ENCODE measurements at regions not wholly inside any gene's neighbourhood (a gene's known extent, or its start where the extent isn't known, plus 50 kb on each side); places are given as distances from the start of the nearest gene placed in this dataset.
"Not testable (repeated sequence)": the region's sequence is repeated elsewhere in the genome, so short reads cannot be mapped to it uniquely, and the experiment has no call there.

DNA sequence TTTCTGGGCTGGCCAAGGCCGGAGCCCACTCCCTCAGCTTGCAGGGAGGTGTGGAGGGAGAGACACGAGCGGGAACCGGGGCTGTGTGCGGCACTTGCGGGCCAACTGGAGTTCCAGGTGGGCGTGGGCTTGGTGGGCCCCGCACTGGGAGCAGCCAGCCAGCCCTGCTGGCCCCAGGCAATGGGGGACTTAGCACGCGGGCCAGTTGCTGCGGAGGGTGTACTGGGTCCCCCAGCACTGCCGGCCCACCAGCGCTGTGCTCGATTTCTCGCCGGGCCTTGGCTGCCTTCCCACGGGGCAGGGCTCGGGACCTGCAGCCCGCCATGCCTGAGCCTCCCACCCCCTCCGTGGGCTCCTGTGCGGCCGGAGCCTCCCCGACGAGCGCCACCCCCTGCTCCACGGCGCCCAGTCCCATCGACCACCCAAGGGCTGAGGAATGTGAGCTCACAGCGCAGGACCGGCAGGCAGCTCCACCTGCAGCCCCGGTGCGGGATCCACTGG, 300.1 kb downstream of the SLC7A11 start:
- H3K4me3 Mint-ChIP-seq, H3K27me3 Mint-ChIP-seq: not testable (repeated sequence)
- H3K9me3 Mint-ChIP-seq = peaks cover 0 to 23% (median 6%) of the 10 kb centered on the region in 3 donors

DNA sequence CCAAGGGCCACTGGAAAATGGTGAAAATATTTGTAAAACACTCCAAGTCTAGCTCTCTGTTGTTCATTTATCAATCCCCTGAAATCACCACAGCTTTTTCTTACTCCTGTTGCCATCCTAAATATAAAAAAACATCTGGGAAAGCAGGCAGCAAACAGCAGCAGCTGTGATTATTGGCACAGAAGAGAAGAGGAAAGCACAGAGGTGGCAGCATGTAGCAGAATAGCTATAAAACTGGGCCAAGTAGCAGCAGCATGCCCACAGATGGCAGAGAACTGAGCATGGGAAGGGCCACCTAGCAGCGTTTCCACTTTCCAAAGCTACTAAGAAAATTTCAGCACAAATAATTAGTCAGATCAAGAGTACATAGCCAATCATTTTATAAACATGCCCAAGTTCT, 307.2 kb downstream of the SLC7A11 start:
- no peaks in the 10 kb centered on the region for H3K4me1 Mint-ChIP-seq
- WGBS (ENCODE audit: insufficient coverage) = 67% methylated on average over 1 of the region's 1 CpG
- Histone ChIP-seq H3K4me3 (ENCODE audit: control insufficient read depth in 1 of 2, extremely low read depth in 1 of 2, low read length in 1 of 2) (no peak overlapping the region), H3K9me3 (no peaks in the 10 kb centered on the region), H3K27ac (ENCODE audit: low read length) (no peak overlapping the region), H3K36me3 (ENCODE audit: control insufficient read depth in 2 of 2, extremely low read depth in 1 of 2, insufficient read depth in 1 of 2, low read length in 1 of 2) (no peaks in the 10 kb centered on the region), H3K4me1 (ENCODE audit: control insufficient read depth in 1 of 2, extremely low read depth in 1 of 2, insufficient read depth in 2 of 2, low read length in 2 of 2) (no peaks in the 10 kb centered on the region), H3K27me3 (replicated peaks in 1 of 2; ENCODE audit: control insufficient read depth in 2 of 2, extremely low read depth in 1 of 2, insufficient read depth in 2 of 2, low read length in 1 of 2) (no peaks in the 10 kb centered on the region)
- DNase-seq (no peak), ATAC-seq (replicated peaks in 1 of 4) (no peak)
- no peaks in the 10 kb centered on the region for H3K27me3 Mint-ChIP-seq
- POLR2A ChIA-PET = interaction anchor here (0.6 to 0.9 kb wide), 2 partner anchors 48 to 65 kb away, joined by 3 to 4 read pairs; no protein-coding TSS in a partner anchor
- peaks cover 0 to 23% (median 5%) of the 10 kb centered on the region in 3 donors for H3K9me3 Mint-ChIP-seq
- CTCF ChIA-PET = interaction anchor here in 1 of 2 donors (0.5 to 0.8 kb wide), 2 partner anchors 11 to 747 kb away, joined by 3 read pairs; no protein-coding TSS in a partner anchor
- H3K36me3 Mint-ChIP-seq = no peaks in the 10 kb centered on the region
- H3K4me3 Mint-ChIP-seq = no peak overlapping the region
- no peak overlapping the region for H3K27ac Mint-ChIP-seq

More for the DNA sequence above, 300.1 kb downstream of the SLC7A11 start:
- H3K4me1 ChIP-seq (ENCODE audit: control insufficient read depth in 1 of 2, extremely low read depth in 1 of 2, insufficient read depth in 2 of 2, low read length in 2 of 2); ATAC-seq (replicated peaks in 1 of 4); H3K27ac ChIP-seq (ENCODE audit: low read length); POLR2A ChIA-PET; H3K9me3 ChIP-seq; DNase-seq; H3K36me3 Mint-ChIP-seq; H3K36me3 ChIP-seq (ENCODE audit: control insufficient read depth in 2 of 2, extremely low read depth in 1 of 2, insufficient read depth in 1 of 2, low read length in 1 of 2); H3K4me3 ChIP-seq (ENCODE audit: control insufficient read depth in 1 of 2, extremely low read depth in 1 of 2, low read length in 1 of 2); CTCF ChIA-PET; H3K27me3 ChIP-seq (replicated peaks in 1 of 2; ENCODE audit: control insufficient read depth in 2 of 2, extremely low read depth in 1 of 2, insufficient read depth in 2 of 2, low read length in 1 of 2); H3K4me1 Mint-ChIP-seq; H3K27ac Mint-ChIP-seq: not testable (repeated sequence)
- WGBS (ENCODE audit: insufficient coverage) = 98% methylated on average over 6 of the region's 32 CpGs

DNA sequence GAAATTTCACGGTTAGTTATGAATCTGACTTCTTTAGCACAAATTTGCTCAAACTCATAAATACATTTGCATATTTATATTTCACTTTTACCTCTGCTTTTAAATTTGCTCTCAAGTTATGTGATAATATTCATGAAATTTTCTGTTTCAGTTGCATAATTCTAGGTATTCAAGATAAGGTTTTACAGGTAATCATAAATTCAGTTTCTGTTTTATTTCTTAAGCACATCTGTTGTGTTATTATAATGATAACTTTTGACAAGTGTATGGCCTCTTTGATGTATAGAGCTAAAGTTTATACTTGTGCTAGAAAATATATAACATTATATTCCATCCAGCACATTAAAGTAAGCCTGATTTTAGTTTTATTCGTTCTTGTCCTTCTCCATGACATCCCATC, 308.1 kb downstream of the SLC7A11 start:
- no peaks in the 10 kb centered on the region for H3K4me1 ChIP-seq (ENCODE audit: control insufficient read depth in 1 of 2, extremely low read depth in 1 of 2, insufficient read depth in 2 of 2, low read length in 2 of 2)
- Mint-ChIP-seq H3K4me1 (no peaks in the 10 kb centered on the region), H3K36me3 (no peaks in the 10 kb centered on the region), H3K4me3 (no peak overlapping the region), H3K9me3 (peaks cover 0 to 21% (median 8%) of the 10 kb centered on the region in 3 donors), H3K27me3 (no peaks in the 10 kb centered on the region), H3K27ac (no peak overlapping the region)
- no peak overlapping the region for H3K4me3 ChIP-seq (ENCODE audit: control insufficient read depth in 1 of 2, extremely low read depth in 1 of 2, low read length in 1 of 2)
- no peaks in the 10 kb centered on the region for H3K27me3 ChIP-seq (replicated peaks in 1 of 2; ENCODE audit: control insufficient read depth in 2 of 2, extremely low read depth in 1 of 2, insufficient read depth in 2 of 2, low read length in 1 of 2)
- no peaks in the 10 kb centered on the region for H3K9me3 ChIP-seq
- ATAC-seq (replicated peaks in 1 of 4) (no peak), DNase-seq (no peak)
- H3K27ac ChIP-seq (ENCODE audit: low read length) = no peak overlapping the region
- no peaks in the 10 kb centered on the region for H3K36me3 ChIP-seq (ENCODE audit: control insufficient read depth in 2 of 2, extremely low read depth in 1 of 2, insufficient read depth in 1 of 2, low read length in 1 of 2)
- WGBS (ENCODE audit: insufficient coverage) = no CpG with 5 or more reads among the region's 2 CpGs
- ChIA-PET POLR2A (interaction anchor here in 1 of 2 donors (0.9 kb wide), 1 partner anchor 64 kb away, joined by 3 read pairs; no protein-coding TSS in a partner anchor), CTCF (no interaction called here)

DNA sequence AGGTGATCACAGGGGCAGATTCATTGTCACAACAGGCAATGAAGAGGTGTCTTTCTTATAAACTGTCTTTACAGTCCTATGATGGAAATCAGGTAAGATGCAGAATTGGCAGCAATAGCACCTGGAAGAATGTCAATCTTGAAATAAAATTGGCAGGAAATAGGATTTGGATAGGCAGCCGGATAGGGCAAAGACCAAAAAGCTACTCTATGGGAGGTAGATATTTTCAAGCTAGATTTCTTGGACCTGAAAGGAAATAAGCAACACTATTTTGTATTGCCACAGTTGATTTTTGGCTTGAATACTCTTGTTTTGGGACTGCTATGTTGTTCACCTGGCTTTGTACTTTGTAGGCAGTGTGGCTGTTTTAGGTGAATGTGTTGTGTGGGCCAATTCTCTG, 314.2 kb downstream of the SLC7A11 start:
- no peaks in the 10 kb centered on the region for H3K36me3 Mint-ChIP-seq
- no peaks in the 10 kb centered on the region for H3K27me3 Mint-ChIP-seq
- CTCF ChIA-PET = no interaction called here
- no peaks in the 10 kb centered on the region for H3K4me1 ChIP-seq (ENCODE audit: control insufficient read depth in 1 of 2, extremely low read depth in 1 of 2, insufficient read depth in 2 of 2, low read length in 2 of 2)
- 89% methylated on average over 1 of the region's 1 CpG for WGBS (ENCODE audit: insufficient coverage)
- no peak for ATAC-seq (replicated peaks in 1 of 4)
- no peaks in the 10 kb centered on the region for H3K36me3 ChIP-seq (ENCODE audit: control insufficient read depth in 2 of 2, extremely low read depth in 1 of 2, insufficient read depth in 1 of 2, low read length in 1 of 2)
- no peaks in the 10 kb centered on the region for H3K9me3 ChIP-seq
- H3K27ac Mint-ChIP-seq = no peak overlapping the region
- no peak for DNase-seq
- no peak overlapping the region for H3K4me3 ChIP-seq (ENCODE audit: control insufficient read depth in 1 of 2, extremely low read depth in 1 of 2, low read length in 1 of 2)
- POLR2A ChIA-PET = no interaction called here
- no peaks in the 10 kb centered on the region for H3K27me3 ChIP-seq (replicated peaks in 1 of 2; ENCODE audit: control insufficient read depth in 2 of 2, extremely low read depth in 1 of 2, insufficient read depth in 2 of 2, low read length in 1 of 2)
- no peak overlapping the region for H3K27ac ChIP-seq (ENCODE audit: low read length)
- no peaks in the 10 kb centered on the region for H3K4me1 Mint-ChIP-seq
- H3K9me3 Mint-ChIP-seq = peaks cover 0 to 17% (median 4%) of the 10 kb centered on the region in 3 donors
- no peak overlapping the region for H3K4me3 Mint-ChIP-seq

DNA sequence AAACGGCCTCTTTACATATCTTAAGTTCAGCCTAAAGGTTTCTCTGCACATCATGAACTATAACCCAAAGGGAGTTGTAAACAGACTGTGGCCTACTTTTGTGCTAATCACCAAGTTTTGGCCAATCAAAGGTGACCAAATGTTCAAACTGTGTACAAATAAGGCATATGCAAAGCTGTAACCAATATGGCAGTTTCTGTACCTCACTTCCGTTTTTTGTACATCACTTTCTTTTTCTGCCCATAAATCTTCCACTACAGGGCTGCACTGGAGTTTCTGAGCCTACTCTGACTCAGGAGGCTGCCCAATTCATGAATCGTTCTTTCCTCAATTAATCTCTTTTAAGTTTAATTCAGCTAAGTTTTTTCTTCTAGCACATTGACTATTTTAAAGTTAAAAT, 318.7 kb downstream of the SLC7A11 start:
- POLR2A ChIA-PET = no interaction called here
- no peaks in the 10 kb centered on the region for H3K36me3 Mint-ChIP-seq
- Histone ChIP-seq H3K4me3 (ENCODE audit: control insufficient read depth in 1 of 2, extremely low read depth in 1 of 2, low read length in 1 of 2) (no peak overlapping the region), H3K27me3 (replicated peaks in 1 of 2; ENCODE audit: control insufficient read depth in 2 of 2, extremely low read depth in 1 of 2, insufficient read depth in 2 of 2, low read length in 1 of 2) (no peaks in the 10 kb centered on the region), H3K36me3 (ENCODE audit: control insufficient read depth in 2 of 2, extremely low read depth in 1 of 2, insufficient read depth in 1 of 2, low read length in 1 of 2) (no peaks in the 10 kb centered on the region), H3K9me3 (no peaks in the 10 kb centered on the region), H3K27ac (ENCODE audit: low read length) (no peak overlapping the region), H3K4me1 (ENCODE audit: control insufficient read depth in 1 of 2, extremely low read depth in 1 of 2, insufficient read depth in 2 of 2, low read length in 2 of 2) (no peaks in the 10 kb centered on the region)
- peaks cover 1 to 23% (median 12%) of the 10 kb centered on the region in 3 donors for H3K9me3 Mint-ChIP-seq
- CTCF ChIA-PET = interaction anchor here in 1 of 2 donors (0.6 kb wide), 1 partner anchor 12 kb away, joined by 3 read pairs; no protein-coding TSS in a partner anchor
- H3K27ac Mint-ChIP-seq = no peak overlapping the region
- ATAC-seq (replicated peaks in 1 of 4) (no peak), DNase-seq (no peak)
- whole genome bisulfite sequencing (ENCODE audit: insufficient coverage) = 50% methylated on average over 2 of the region's 3 CpGs
- H3K4me3 Mint-ChIP-seq = no peak overlapping the region
- H3K4me1 Mint-ChIP-seq = no peaks in the 10 kb centered on the region
- H3K27me3 Mint-ChIP-seq = no peaks in the 10 kb centered on the region

DNA sequence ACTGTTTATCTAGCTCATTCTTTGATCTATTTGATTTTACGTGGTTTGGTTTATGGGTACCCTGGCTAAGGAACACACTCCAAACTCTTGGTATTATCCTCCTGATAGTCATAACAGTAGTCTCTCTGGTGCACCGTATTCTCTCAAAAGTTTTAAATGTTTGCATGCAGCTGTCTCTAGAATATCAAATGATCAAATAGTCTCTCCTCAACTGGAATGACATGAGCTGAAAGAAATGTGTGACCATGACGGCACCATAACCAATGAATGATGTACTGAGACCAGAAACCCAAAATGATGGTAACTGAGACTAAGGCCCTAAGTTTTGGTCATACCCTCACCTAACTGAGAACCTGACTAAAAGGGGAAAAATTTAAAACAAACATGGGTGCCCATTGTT, 319.4 kb downstream of the SLC7A11 start:
- CTCF ChIA-PET = no interaction called here
- no peak overlapping the region for H3K27ac Mint-ChIP-seq
- no peak for ATAC-seq (replicated peaks in 1 of 4)

More for the DNA sequence above, 319.4 kb downstream of the SLC7A11 start:
- H3K4me3 Mint-ChIP-seq = no peak overlapping the region
- H3K4me1 ChIP-seq (ENCODE audit: control insufficient read depth in 1 of 2, extremely low read depth in 1 of 2, insufficient read depth in 2 of 2, low read length in 2 of 2) = no peaks in the 10 kb centered on the region
- H3K36me3 ChIP-seq (ENCODE audit: control insufficient read depth in 2 of 2, extremely low read depth in 1 of 2, insufficient read depth in 1 of 2, low read length in 1 of 2) = no peaks in the 10 kb centered on the region
- H3K27me3 ChIP-seq (replicated peaks in 1 of 2; ENCODE audit: control insufficient read depth in 2 of 2, extremely low read depth in 1 of 2, insufficient read depth in 2 of 2, low read length in 1 of 2) = no peaks in the 10 kb centered on the region
- no peaks in the 10 kb centered on the region for H3K27me3 Mint-ChIP-seq
- POLR2A ChIA-PET = no interaction called here
- no peak overlapping the region for H3K4me3 ChIP-seq (ENCODE audit: control insufficient read depth in 1 of 2, extremely low read depth in 1 of 2, low read length in 1 of 2)
- no peaks in the 10 kb centered on the region for H3K9me3 ChIP-seq
- no peaks in the 10 kb centered on the region for H3K36me3 Mint-ChIP-seq
- H3K9me3 Mint-ChIP-seq = peaks cover 1 to 18% (median 12%) of the 10 kb centered on the region in 3 donors
- no peak overlapping the region for H3K27ac ChIP-seq (ENCODE audit: low read length)
- H3K4me1 Mint-ChIP-seq = no peaks in the 10 kb centered on the region
- 100% methylated on average over 1 of the region's 3 CpGs for WGBS (ENCODE audit: insufficient coverage)
- no peak for DNase-seq
